ENCODE measurements at regions not wholly inside any gene's neighbourhood (a gene's known extent, or its start where the extent isn't known, plus 50 kb on each side); places are given as distances from the start of the nearest gene placed in this dataset.

GRCh38 chr21:41115851-41116250, 52.1 kb upstream of the BACE2 start:
- no peak for DNase-seq
- H3K36me3 ChIP-seq (replicated peaks) = no peaks in the 10 kb centered on the region
- H3K27ac ChIP-seq = no peak overlapping the region
- no peaks in the 10 kb centered on the region for H3K27me3 ChIP-seq (replicated peaks)
- H3K4me3 ChIP-seq (ENCODE audit: low read depth, low read length) = no peak overlapping the region
- TF ChIP-seq CTCF (IDR thresholded peaks at IDR 0.05; ENCODE audit: low read depth, low read length, missing control alignments) = no peak
- in situ Hi-C loops (cut with HindIII; ENCODE audit: low pct_ligation_motif_present, low sequenced_read_pairs) = no loop called here
